ENCODE measurements at regions not wholly inside any gene's neighbourhood (a gene's known extent, or its start where the extent isn't known, plus 50 kb on each side); places are given as distances from the start of the nearest gene placed in this dataset.

- 87 to 88% methylated on average over 7 of the region's 7 CpGs for WGBS, 2 experiments (ENCODE audit: low coverage in 1 of 2, low lambda C conversion rate in 2 of 2, missing lambda C conversion rate in 2 of 2)
- Histone ChIP-seq H3K4me1 (ENCODE audit: insufficient read depth) (no peaks in the 10 kb centered on the region), H3K9me2 (ENCODE audit: insufficient read depth) (no peaks in the 10 kb centered on the region), H3K4me2 (ENCODE audit: unreplicated experiment) (no peak overlapping the region), H2AFZ (no peak overlapping the region), H3F3A (ENCODE audit: insufficient read depth) (no peaks in the 10 kb centered on the region), H3K36me3 (ENCODE audit: low read depth) (no peaks in the 10 kb centered on the region), H3K9ac (no peak overlapping the region), H3K79me2 (ENCODE audit: insufficient read depth) (no peaks in the 10 kb centered on the region), H3K9me3 (ENCODE audit: low read depth) (no peaks in the 10 kb centered on the region), H3K27ac (no peak overlapping the region), H4K20me1 (ENCODE audit: insufficient read depth) (no peaks in the 10 kb centered on the region), H3K27me3 (replicated peaks; ENCODE audit: insufficient read depth) (no peaks in the 10 kb centered on the region), H3K4me3 (no peak overlapping the region)
- in situ Hi-C loops (cut with MboI) = no loop called here
- TF ChIP-seq EZH2phosphoT487 (IDR thresholded peaks at IDR 0.05; ENCODE audit: insufficient read depth, low read depth) = no peak
- no peak for TF ChIP-seq EZH2 (IDR thresholded peaks at IDR 0.05; ENCODE audit: insufficient read depth, poor library complexity, severe bottlenecking)
- DNase-seq = no peak
Measured at GRCh38 chr2:60400462-60401246, 152.8 kb downstream of the BCL11A start.

DNA sequence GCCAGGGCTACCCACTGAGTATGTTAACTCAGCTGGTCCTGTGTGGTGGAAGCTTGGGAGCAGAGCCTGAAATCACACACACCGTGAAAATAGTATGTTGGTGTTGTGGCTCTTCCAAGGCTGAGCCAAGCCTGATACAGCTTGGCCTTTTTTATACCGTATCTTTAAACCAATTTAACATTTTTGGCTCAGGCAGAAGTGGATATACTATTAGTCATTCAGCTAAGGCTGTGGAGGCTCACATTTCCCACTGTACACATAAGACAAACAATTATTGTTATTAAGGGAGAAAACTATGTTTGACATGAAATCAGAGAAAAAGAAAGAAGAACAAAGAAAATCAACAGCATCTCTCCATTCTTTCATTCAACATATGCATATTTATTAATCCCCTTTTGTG is 159.0 kb downstream of the BCL11A start:
- no peak overlapping the region for H3K4me2 ChIP-seq (ENCODE audit: unreplicated experiment)
- H3F3A ChIP-seq (ENCODE audit: insufficient read depth) = no peaks in the 10 kb centered on the region
- no peaks in the 10 kb centered on the region for H3K36me3 ChIP-seq (ENCODE audit: low read depth)
- H3K9ac ChIP-seq = no peak overlapping the region
- in situ Hi-C loops (cut with MboI) = no loop called here
- no peaks in the 10 kb centered on the region for H3K9me2 ChIP-seq (ENCODE audit: insufficient read depth)
- H4K20me1 ChIP-seq (ENCODE audit: insufficient read depth) = no peaks in the 10 kb centered on the region
- H3K9me3 ChIP-seq (ENCODE audit: low read depth) = no peaks in the 10 kb centered on the region
- H3K79me2 ChIP-seq (ENCODE audit: insufficient read depth) = no peaks in the 10 kb centered on the region
- TF ChIP-seq EZH2 (IDR thresholded peaks at IDR 0.05; ENCODE audit: insufficient read depth, poor library complexity, severe bottlenecking) (no peak), EZH2phosphoT487 (IDR thresholded peaks at IDR 0.05; ENCODE audit: insufficient read depth, low read depth) (no peak)
- DNase-seq = peak; percentile 30
- no peak overlapping the region for H3K27ac ChIP-seq
- H3K4me1 ChIP-seq (ENCODE audit: insufficient read depth) = no peaks in the 10 kb centered on the region
- no peaks in the 10 kb centered on the region for H3K27me3 ChIP-seq (replicated peaks; ENCODE audit: insufficient read depth)
- no peak overlapping the region for H3K4me3 ChIP-seq
- no peak overlapping the region for H2AFZ ChIP-seq
- WGBS, 2 experiments (ENCODE audit: low coverage in 1 of 2, low lambda C conversion rate in 2 of 2, missing lambda C conversion rate in 2 of 2) = 20 to 22% methylated on average over 2 of the region's 2 CpGs

- H3K4me1 ChIP-seq (ENCODE audit: insufficient read depth) = no peaks in the 10 kb centered on the region
- H3K9me3 ChIP-seq (ENCODE audit: low read depth) = no peaks in the 10 kb centered on the region
- no peak overlapping the region for H3K27ac ChIP-seq
- TF ChIP-seq EZH2phosphoT487 (IDR thresholded peaks at IDR 0.05; ENCODE audit: insufficient read depth, low read depth) (no peak), EZH2 (IDR thresholded peaks at IDR 0.05; ENCODE audit: insufficient read depth, poor library complexity, severe bottlenecking) (no peak)
- in situ Hi-C loops (cut with MboI) = no loop called here
- no peaks in the 10 kb centered on the region for H3K27me3 ChIP-seq (replicated peaks; ENCODE audit: insufficient read depth)
- no peaks in the 10 kb centered on the region for H4K20me1 ChIP-seq (ENCODE audit: insufficient read depth)
- no peaks in the 10 kb centered on the region for H3K36me3 ChIP-seq (ENCODE audit: low read depth)
- DNase-seq = no peak
- H3K4me2 ChIP-seq (ENCODE audit: unreplicated experiment) = no peak overlapping the region
- H3K9ac ChIP-seq = no peak overlapping the region
- WGBS, 2 experiments (ENCODE audit: low coverage in 1 of 2, low lambda C conversion rate in 2 of 2, missing lambda C conversion rate in 2 of 2) = 78 to 85% methylated on average over 7 of the region's 7 CpGs
- no peaks in the 10 kb centered on the region for H3K9me2 ChIP-seq (ENCODE audit: insufficient read depth)
- no peaks in the 10 kb centered on the region for H3F3A ChIP-seq (ENCODE audit: insufficient read depth)
- no peaks in the 10 kb centered on the region for H3K79me2 ChIP-seq (ENCODE audit: insufficient read depth)
- no peak overlapping the region for H3K4me3 ChIP-seq
- H2AFZ ChIP-seq = no peak overlapping the region
Measured at GRCh38 chr2:60391649-60392375, 161.6 kb downstream of the BCL11A start.

DNA sequence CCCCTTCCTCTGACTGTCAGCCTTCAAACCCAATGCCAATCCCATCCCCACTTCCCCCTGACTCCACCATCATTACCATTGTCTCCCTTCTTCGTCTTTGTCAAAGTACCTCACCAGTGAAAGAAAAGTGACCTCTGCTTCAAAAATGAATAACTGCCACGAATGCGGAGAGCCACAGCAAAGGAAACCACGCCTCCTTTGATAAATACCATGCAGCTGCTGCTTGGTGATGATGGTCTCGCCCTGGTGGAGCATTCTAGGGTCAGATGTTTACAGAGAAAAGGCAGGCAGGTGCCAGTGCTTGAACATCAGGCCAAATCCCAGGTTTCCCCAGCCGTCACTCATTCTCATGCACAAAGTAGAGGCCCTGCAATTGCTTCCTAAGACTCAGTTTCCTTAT is 162.2 kb downstream of the BCL11A start:
- WGBS, 2 experiments (ENCODE audit: low coverage in 1 of 2, low lambda C conversion rate in 2 of 2, missing lambda C conversion rate in 2 of 2) = 72 to 74% methylated on average over 6 of the region's 6 CpGs
- H3K27ac ChIP-seq = no peak overlapping the region
- H3K9me2 ChIP-seq (ENCODE audit: insufficient read depth) = no peaks in the 10 kb centered on the region
- no peaks in the 10 kb centered on the region for H3K27me3 ChIP-seq (replicated peaks; ENCODE audit: insufficient read depth)
- no peak overlapping the region for H3K9ac ChIP-seq
- H3K9me3 ChIP-seq (ENCODE audit: low read depth) = no peaks in the 10 kb centered on the region
- H3K4me2 ChIP-seq (ENCODE audit: unreplicated experiment) = no peak overlapping the region
- no peak overlapping the region for H2AFZ ChIP-seq
- no peaks in the 10 kb centered on the region for H4K20me1 ChIP-seq (ENCODE audit: insufficient read depth)
- DNase-seq = no peak
- no peaks in the 10 kb centered on the region for H3K79me2 ChIP-seq (ENCODE audit: insufficient read depth)
- in situ Hi-C loops (cut with MboI) = no loop called here
- TF ChIP-seq EZH2phosphoT487 (IDR thresholded peaks at IDR 0.05; ENCODE audit: insufficient read depth, low read depth) = no peak
- no peak for TF ChIP-seq EZH2 (IDR thresholded peaks at IDR 0.05; ENCODE audit: insufficient read depth, poor library complexity, severe bottlenecking)
- no peaks in the 10 kb centered on the region for H3F3A ChIP-seq (ENCODE audit: insufficient read depth)
- no peak overlapping the region for H3K4me3 ChIP-seq
- H3K4me1 ChIP-seq (ENCODE audit: insufficient read depth) = no peaks in the 10 kb centered on the region
- no peaks in the 10 kb centered on the region for H3K36me3 ChIP-seq (ENCODE audit: low read depth)

All from GM23248 (cell line).